HG03097 (cell line): ENCODE measurements at regions not wholly inside any gene's neighbourhood (a gene's known extent, or its start where the extent isn't known, plus 50 kb on each side); places are given as distances from the start of the nearest gene placed in this dataset.

Experiments
- ATAC-seq: cut with Tn5 transposase; IDR thresholded peaks from one replicate; pipeline ENCODE4 v1.9.1; 2021; ENCODE audit not compliant: unreplicated experiment, low FRiP score

DNA sequence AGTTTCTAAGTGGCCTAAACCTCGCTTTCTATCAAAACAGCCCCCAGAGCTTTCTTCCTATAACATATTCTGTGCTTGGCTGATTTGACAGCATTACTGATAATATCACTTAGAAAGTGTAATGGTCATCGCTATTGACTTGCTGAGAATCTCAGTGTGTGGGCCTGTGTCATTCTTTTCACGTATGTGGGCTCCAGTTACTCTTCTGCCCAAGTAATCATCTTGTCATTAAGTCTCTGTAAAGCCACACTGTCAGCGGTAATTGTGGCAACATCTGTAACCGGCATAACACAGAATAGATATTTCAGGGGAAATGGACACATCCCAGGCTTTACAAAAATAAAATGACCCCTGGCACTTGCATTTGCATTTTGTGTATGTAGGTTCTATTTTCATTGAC lies 313.6 kb upstream of the LMCD1 start:
- no peak for ATAC-seq

DNA sequence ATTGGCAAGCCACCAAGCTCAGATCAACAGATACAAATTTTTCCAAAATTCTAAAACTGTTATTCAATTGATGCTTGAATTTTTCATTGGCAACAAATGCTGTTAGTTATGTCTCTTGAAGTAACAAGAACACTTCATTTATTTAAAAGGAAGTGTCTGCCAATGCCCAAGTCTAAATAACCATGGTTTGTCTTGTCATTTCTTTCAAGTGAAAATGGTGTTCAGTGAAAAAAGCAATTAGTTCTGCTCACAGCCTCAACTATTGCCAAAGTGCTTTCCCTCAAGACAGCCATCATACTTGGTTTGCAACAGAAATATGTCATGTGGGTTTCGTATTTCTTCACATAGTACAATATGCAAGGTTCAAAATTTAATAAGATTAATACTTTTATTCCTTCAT lies 312.6 kb upstream of the LMCD1 start:
- ATAC-seq: no peak

DNA sequence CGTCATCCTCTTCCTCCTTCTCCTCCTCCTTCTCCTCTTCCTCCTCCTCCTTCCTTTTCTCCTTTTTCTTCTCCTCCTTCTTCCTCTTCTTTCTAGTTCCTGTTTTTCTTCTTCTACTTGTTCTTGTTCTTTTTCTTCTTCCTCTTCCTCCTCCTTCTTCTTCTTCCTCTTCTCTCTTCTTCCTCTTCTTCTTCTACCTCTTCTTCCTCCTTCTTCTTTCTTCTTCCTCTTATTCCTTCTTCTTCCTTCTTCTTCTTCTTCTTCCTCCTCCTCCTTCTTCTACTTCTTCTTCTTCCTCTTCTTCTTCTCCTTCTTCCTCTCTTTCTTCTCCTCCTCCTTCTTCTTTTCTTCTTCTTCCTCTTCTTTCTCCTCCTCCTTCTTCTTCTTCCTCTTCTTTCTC lies 310.2 kb upstream of the LMCD1 start:
- no peak for ATAC-seq

DNA sequence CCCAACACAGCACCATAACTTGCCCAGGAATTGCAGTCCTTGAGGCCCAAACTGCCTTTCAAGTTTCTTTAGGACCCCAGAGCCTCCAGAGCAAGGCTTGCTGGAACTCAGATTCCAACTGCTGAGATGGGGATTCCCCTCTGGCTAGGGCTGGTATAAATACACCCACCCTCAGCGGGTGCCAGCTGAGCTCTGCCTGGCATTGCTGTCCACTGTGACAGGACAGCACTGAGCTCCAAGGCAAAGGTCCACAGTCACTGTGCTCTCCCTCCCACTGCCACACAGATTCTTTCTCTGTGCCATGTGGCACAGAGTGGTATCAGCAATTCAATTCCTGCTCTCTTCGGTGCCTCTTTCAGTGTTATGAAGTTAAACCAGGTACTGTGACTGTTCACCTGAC lies 304.2 kb upstream of the LMCD1 start:
- ATAC-seq: no peak

DNA sequence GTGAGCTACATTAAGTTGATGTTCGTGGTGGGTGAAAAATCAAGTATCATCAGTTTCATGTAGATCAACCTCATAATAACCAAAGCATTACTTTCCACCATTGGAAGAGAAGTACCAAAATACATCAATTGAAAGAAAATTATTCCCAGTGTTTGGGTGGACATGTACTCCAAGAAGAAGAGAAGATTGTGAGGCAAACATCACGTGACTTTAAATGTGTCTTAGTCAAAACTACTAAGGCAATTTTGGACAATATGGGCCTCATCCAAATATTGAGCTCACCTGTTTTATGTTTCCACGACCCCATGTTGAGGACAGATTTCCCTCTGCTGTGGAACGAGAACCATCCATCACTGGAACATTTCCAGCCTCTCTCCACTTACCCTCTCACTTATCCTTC lies 303.0 kb upstream of the LMCD1 start:
- ATAC-seq: no peak

DNA sequence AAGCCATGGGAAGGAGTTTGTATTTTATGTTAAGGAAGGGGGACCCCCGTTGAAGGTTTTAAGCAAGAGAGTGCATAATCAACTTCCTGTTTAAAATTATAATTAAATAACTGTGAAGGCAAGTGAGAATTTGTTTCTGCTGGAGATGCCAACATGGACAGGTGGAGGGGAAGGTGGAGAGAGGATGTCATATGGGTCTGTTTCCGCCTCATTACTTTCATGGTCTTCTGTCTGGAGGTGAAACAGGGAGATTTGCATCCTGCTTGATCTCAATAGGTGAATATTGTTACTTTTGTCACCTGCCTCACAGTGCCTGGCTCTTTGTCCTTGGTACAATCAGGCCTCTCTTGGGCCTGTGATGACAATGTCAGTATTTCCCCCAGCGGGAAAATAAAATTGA lies 300.6 kb upstream of the LMCD1 start:
- ATAC-seq: no peak

DNA sequence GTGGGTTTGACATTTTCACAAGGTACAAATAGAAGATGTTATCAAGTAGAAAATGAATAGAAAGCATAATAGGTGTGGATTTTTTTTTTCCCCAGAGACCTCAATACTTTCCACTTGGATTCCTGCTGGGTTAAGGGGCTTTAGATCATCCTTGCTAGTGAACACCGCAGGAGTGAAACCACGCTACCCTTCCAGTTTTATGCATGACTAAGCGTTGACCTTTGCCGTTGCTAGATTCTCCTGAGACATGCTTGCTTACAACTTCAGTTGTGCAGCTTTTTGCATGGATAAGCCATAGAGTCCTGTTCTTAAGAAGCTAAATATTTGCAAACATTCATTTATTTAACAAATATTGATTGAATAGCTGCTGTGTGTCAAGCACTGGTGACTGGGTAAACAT lies 299.7 kb upstream of the LMCD1 start:
- ATAC-seq: no peak

DNA sequence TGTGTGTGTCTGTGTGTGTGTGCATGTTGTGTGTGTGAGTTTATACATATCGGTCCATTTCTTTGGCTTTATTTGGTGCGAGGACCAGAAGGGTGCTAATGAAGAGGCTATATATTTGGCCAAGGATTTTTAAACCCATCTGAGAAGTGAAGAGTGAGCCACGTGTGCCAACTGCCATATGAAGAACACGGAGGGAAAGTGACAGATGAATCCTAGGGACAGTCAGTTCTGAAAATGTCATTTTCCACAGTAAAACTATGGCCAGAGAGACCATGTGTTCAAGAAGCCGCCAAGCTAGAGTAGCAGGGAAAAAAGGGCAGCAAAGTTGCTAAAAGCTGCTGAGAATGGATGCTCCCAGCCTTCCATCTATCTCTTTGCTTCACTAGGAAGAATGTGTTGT lies 297.3 kb upstream of the LMCD1 start:
- no peak for ATAC-seq

DNA sequence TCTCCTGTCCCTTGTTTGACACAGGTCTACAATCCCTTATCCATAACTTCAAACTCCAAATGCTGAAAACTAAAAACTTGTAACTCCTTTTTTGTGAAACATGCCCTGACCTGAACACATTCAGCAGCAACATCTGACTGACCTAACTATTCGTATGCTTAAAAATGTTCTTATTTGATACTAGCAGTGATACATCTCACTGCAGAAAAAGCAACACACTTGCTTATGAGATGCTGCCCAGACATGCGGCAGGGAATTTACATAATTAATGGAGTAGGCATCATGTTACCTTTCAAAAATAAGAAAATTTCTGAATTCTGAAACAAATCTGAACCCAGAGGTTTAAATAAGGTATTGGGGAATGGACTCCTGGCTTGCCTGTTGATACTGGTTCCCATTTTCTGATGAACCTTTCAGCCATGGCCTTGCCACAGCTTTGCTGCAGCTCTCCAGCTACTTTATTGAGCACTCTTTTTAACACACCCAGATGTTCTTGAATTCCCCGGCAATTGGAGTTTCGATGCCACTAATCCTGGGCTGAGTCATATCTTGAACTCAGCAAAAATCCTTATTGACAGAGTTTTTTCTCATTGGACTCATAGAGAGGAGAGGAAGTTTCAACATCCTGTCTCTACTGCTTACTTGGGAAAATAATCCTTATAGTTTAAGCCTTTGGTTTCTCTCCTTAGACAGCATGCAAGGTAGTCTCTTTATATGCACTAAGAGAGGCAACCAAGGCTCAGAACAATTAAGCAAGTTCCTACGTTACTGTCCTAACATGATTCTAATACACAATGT lies 296.6 kb upstream of the LMCD1 start:
- ATAC-seq: no peak

DNA sequence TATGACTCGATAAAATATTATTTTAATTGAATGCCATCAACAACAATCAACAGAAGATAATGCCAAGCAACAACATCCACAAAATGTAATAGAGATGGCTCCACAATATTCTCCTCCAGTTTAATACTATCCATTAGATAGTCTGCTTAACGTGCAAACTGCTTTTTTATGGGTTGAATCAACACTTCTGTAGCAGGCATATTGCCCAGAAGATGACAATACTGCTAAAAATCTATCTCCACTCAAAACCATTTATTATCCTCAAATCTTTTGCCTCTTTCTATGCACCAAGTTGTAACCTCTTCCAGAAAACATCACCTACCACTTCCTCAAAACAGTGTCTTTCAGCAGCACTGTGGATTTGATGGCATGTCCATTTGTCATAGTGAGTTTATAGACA lies 295.7 kb upstream of the LMCD1 start:
- ATAC-seq: no peak

DNA sequence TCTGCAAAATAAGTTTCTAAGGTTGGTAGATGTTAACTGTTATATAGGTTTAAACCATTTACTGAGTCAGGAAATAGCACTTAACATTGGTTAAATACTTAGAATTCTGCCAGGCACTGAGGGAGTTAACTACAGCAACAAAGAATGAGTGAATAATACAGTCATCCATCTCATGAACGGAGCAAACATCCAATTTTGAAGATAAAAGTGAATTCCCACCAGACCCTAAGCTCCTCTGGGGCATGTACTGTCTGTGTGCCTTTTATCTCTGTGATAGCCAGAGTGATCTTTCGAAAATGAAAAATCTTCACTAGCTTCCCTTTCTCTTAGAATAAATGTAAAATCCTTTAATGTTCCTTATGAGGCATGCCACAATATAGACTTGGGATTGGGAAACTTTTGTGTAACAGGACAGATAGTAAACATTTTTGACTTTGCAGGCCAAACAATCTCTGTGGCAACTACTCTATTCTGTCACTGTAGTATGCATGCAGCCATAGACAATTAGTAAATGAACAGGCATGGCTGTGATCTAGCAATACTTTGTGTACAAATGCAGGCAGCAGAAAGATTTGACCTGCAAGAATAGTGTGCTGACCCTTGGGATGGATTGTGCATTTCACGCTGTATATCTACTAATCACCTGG lies 294.5 kb upstream of the LMCD1 start:
- no peak for ATAC-seq

DNA sequence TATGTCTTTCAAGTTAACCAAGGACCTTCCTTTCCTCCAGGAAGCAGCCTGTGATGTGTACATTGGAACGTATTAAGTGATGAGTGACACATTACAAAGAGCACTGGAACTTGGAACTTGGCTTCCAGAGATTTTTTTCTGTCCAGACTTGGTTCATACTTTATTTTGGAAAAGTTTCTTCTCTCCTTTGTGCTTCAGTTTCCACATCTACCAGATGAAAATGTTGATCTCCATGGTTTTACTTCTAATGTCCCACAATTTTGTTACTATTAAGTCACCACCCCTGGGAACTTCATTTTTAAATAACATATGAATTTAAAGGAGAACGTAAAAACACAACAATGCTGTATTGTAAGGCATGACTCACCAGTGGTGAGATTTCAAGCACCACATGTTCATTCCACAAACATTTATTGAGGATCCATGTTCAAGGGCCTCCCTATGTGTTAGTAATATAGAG lies 290.7 kb upstream of the LMCD1 start:
- ATAC-seq: no peak

DNA sequence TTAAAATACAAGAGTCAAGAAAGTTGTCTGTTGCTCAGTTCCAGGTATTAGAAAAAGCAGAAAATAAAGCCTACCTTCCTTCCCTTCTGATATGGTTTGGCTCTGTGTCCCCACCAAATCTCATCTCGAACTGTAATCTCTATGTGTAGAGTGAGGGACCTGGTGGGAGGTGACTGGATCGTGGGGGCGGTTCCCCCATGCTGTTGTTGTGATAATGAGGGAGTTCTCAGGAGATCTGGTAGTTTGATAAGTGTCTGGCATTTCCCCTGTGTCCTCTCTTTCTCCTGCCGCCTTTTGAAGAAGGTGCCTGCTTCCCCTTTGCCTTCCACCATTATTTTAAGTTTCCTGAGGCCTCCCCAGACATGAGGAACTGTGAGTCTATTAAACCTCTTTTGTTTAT lies 288.8 kb upstream of the LMCD1 start:
- ATAC-seq: no peak

DNA sequence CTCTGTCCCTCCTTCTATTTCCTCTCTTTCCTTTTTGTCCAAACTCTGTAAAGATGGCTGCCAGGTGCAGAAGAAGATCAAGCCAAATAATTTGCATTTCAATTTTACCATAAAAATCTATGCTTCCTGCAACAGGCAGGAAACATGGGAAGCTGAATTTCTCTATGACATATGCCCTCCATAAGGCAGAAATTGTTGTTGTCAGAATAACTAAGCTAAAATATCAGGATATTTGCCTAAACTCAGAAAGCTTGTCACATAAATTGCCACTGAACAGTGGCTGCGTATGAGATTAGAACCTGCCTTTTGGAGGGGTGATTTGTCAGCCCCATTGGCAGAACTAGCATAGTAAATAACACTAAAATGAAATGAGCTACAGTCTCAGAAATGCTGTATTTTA lies 288.3 kb upstream of the LMCD1 start:
- no peak for ATAC-seq

DNA sequence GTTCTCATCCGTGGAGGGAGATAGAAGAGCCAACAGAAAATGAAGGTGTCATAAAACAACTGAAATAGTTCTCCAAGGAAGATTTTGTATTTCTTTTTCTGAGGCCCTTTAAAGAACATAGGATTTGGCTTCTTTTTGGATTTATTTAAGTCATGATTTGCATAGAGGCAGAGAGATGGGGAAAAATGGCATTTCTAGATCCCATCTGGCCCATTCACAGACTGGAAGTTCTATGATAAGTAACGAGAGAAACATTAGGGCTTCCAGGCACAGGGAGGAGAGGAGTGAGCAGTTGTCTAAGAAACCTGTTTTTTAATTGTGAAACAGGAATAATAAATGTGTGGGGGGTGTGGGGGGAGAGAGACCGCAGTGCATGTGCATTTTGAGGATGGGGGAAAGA lies 285.8 kb upstream of the LMCD1 start:
- ATAC-seq: no peak

DNA sequence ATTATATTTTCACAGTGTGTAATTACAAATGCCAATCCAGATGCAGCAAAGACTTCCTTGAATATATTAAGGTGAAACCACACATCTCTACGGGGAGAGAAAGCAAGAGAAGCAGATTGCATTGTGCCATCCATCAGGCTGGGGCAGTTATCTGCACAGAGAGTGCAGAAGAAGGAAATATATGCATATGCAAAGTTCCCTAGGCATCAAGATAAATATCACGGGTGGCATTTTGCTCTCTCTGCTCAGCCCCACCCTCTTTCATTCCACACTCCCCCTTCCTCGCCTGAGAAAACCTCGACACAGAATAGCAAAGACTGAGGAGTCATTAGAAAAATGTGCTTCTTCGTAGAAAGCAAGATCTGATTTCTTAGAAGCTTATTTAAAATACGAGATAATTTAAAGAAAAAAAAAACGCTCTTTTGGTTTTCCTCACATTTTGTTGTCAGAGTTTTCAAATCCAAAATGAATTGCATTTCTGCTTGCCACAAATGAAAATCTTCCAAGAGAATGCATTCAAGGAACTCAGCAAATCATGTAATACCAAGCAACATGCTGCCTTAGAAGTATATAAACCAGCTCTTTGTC lies 283.2 kb upstream of the LMCD1 start:
- ATAC-seq: no peak

DNA sequence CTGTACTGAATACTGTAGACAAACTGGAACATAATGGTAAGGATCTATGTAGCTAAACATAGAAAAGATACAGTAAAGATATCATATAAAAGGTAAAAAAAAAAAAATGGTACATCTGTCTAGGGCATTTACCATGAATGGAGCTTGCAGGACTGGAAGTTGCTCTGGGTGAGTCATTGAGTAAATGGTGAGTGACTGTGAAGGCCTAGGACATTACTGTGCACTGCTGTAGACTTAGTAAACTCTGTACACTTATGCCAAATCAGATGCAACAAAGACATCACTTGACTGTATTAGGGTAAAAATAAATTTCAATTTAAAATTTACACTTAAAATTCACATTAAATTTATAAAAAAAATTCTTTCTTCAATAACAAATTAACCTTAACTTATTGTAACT lies 281.3 kb upstream of the LMCD1 start:
- no peak for ATAC-seq

DNA sequence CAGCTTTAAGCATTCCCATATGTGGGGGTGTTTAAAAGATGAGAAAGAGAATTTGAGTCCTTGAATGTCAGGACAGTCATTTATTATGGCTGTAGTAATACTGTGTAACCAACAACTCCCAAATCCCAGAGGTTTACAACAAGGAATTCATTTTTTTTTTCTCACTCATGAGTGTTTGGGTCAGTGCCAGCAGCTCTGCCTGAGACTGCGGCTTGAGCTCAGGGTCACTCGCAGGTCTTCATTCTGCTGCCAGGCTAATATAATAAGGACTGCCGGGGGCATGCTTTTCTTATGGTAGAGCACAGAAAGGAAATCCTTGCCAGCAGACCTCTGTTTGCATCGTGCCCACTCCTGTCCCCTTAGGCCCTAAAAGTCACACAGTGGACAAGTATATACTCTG lies 277.9 kb upstream of the LMCD1 start:
- no peak for ATAC-seq

DNA sequence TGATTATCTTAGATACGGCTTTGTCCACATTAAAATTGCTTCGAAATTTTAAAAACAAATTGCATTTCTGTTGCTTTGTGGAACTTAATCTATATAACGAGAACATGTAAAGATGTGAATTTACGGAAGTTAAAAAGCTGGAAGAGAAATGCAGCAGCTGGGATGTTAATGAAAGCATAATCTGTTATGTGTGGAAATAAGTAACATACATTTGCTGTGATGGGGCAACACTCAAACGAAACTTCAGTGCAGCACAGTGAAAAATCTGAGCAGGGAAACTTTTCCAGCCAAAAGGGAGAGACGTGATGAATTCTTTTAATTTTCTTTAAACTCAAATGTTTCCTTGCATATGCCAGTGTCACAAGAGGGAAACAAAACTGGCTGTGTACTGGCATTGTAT lies 276.7 kb upstream of the LMCD1 start:
- no peak for ATAC-seq

DNA sequence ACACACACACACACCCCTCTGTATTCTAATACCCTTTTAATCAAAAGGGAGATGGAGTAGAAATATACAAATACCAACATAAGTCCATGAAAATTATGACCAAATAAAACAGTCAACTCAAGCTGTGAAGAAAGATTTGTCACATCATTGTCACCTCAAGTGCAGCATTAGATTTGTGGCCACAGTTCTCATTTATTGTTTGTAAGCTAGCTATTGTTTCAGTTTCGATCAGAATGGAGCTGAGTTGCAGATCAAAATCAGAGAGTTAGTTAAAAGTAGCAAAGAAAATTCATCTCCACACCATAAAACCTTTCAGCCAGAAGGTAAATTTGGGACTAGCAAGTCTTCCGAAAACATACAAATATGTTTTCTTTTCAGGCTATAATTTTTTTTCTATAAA lies 267.7 kb upstream of the LMCD1 start:
- no peak for ATAC-seq

DNA sequence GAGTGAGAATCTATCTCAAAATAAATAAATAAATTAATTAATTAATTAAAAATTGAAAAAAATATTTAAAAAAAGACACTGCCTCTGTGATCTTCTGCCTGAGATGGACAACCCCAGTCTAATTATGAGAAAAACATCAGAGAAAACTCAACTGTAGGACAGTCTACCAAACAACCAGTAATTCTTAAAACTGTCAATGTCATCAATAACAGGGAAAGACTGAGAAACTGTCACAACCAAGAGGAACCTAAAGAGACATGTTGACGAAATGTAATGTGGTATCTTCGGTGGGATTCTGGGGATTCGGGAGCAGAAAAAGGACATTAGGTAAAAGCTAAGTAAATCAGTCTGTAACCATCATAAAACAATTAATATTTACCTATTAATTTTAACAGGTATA lies 265.4 kb upstream of the LMCD1 start:
- no peak for ATAC-seq

DNA sequence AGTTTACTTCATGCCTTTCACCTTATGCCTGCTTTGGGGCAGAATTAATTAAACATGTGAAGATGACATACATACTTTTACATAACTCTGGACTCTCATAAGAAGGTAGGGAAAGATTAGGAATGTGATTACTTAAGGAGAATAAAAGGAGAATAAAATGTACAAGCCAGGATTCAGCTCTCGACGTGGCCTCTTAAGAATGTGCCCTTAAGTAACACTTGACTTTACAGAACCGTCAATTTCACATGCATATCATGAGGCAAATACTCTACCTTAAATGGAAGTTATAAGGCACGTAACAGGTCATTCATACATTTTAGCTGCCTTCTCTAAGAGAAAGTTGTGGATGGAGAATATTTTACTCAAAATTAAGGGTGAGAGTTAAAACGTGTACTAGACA lies 263.7 kb upstream of the LMCD1 start:
- ATAC-seq: no peak
